A673 (cell line): ENCODE measurements at regions not wholly inside any gene's neighbourhood (a gene's known extent, or its start where the extent isn't known, plus 50 kb on each side); places are given as distances from the start of the nearest gene placed in this dataset.

Experiments used
- CTCF ChIP-seq: fragments of 300-800, 200-600 bp; sonication (generic); conservative IDR thresholded peaks from 2 replicates; pipeline ENCODE4 v1.5.1; 2017; ENCODE audit warnings: low read depth, mild to moderate bottlenecking, antibody characterized with exemption, low read length, moderate library complexity, mixed read lengths
- EZH2 ChIP-seq: fragments of 200-600 bp; sonication (generic); IDR thresholded peaks from 2 replicates; pipeline ENCODE4 v1.6.1; 2017; ENCODE audit warnings: borderline replicate concordance, low read depth, mild to moderate bottlenecking, mixed read lengths, antibody characterized with exemption, low read length; ENCODE audit not compliant: poor library complexity, severe bottlenecking

- no peak for TF ChIP-seq CTCF
- no peak for TF ChIP-seq EZH2
Measured at GRCh38 chr2:584863-585823, 92.1 kb downstream of the TMEM18 start.
